NCI-H226 (cell line): ENCODE measurements at regions not wholly inside any gene's neighbourhood (a gene's known extent, or its start where the extent isn't known, plus 50 kb on each side); places are given as distances from the start of the nearest gene placed in this dataset.
"Not testable (repeated sequence)": the region's sequence is repeated elsewhere in the genome, so short reads cannot be mapped to it uniquely, and the experiment has no call there.

ENCODE experiments used
- DNase-seq: peaks from one replicate; pipeline ENCODE4 v3.0.0-alpha.2; 2015

DNA sequence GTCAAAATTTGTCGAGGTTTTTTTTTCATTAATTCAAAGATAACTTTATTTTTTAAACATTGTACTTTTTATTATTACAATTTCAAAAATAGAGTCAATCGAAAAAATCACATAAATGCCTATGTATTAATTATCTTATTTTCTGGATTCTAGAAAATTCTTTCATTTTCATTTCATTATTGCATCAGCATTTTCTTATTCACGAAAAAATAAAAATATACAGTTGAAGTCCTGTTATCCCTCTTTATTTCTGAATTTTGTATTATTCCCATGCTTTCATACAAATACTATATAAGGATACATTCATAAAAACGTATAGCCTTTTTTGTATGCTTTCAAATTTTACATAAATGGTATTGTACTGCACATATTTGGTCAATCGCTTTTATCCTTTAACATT lies 681.0 kb upstream of the USP24 start:
- DNase-seq, result no peak

DNA sequence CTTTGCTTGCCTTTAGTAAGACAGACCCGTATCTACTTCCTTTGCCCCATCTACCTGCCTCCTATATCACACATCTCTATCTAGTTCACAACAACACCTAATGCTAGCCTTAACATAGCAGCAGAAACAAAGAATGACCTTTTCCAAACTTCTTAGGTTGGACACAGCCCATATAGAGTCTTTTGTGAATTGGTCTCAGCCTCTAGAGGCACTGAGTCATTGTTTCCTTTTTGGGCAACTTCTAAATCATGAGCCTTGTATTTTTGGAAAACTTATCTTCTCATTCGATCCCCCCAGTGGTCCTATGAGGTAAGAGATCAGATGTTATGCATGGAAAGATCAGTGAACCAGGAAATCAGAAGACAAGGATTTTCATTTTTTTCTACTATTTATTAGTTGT lies 679.4 kb upstream of the USP24 start:
- no peak for DNase-seq

DNA sequence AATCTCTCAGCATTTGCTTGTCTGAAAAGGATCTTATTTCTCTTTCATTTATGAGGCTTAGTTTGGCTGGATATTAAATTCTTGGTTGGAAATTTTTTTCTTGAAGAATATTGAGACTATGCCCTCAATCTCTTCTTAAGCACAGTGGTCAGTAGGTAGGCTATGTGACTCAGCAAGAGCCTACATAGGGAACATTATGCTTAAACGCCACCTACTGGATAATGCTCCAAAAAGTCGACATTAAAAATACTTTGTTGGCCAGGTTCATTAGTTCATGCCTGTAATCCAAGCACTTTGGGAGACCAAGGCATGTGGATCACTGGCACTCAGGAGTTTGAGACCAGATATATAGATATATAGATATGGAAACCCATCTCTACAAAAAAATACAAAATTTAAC lies 678.0 kb upstream of the USP24 start:
- peak; percentile 38 for DNase-seq

GRCh38 chr1:55888685-55889317 lies 673.6 kb upstream of the USP24 start:
- DNase-seq, result no peak

DNA sequence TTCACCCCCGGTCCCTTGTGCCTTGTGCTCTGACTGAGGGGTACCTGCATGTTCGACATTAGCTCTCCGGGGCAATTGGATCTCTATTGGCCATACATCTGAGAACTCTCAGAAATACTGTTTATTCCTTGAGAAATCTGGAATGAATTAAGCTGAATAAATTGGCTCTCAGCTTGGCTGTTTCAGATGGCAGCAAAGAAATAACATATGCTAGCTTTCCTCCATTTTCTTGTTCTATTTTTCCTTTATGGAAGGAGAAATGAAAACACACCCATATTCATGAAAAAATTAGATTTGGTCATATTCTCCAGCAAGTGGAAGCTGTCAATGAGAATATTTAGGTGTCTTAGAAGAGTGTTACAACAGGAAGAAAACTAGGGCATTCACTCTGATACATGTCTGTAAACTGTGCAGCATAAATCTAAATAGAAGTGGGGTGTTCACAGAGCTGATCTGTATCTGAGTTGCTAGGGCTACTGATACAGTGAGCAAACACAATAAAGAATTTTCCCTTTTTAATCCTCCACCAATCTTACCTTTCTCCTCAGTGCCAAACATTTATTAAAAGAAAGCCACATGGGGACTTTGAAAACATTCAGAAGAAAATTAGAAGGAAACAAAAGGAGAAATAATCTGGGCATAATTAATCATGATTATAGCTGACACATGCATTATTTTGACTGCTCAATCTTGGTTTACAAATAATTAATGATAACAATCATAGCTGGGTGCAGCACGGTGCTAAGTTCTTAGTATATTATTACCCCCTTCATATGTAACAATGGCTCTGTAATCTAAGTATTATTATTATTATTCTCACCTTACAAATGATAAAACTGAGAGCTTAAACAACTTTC lies 671.9 kb upstream of the USP24 start:
- no peak for DNase-seq

DNA sequence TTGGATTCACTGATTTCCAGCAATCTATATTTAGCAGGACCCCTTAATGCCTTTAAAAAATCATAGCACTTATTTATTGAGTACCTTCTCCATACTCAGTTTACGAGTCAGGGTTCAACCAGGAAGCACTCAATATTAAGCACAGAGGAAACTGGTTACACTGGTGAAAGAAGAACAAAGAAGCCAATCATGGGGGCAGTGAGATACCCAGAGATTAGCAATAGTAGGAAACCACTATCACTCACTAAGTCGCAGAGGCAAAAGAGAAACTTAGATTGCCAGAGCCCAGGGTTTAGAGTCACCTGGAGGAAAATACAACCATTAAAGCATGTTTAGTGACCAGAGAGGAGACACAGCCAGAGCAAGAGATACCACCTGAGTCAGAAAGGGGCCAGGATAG lies 670.5 kb upstream of the USP24 start:
- DNase-seq, result no peak

- DNase-seq, result no peak
Observed at GRCh38 chr1:55882931-55883330, 667.8 kb upstream of the USP24 start.

DNA sequence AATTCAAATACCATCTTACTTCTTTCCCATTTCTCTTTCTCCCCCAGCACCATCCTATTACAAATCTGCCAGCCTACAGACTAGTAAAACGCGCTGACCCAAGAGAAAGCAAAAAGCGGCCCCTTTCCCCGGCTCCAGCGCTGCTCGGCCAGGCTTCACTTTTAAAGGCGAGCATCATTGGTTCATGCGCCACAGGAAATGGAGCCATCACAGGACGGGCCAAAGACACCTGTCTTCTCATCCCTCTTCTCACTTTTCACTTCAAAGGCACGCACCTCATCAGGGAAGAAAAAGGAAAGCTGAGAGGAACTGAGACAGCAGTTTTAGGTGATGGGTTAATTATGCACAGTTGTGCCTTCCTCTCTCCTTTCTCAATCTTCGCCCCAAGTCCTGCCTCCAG lies 664.2 kb upstream of the USP24 start:
- DNase-seq, result no peak

GRCh38 chr1:55877437-55878232 lies 662.5 kb upstream of the USP24 start:
- DNase-seq, result peak; percentile 21

DNA sequence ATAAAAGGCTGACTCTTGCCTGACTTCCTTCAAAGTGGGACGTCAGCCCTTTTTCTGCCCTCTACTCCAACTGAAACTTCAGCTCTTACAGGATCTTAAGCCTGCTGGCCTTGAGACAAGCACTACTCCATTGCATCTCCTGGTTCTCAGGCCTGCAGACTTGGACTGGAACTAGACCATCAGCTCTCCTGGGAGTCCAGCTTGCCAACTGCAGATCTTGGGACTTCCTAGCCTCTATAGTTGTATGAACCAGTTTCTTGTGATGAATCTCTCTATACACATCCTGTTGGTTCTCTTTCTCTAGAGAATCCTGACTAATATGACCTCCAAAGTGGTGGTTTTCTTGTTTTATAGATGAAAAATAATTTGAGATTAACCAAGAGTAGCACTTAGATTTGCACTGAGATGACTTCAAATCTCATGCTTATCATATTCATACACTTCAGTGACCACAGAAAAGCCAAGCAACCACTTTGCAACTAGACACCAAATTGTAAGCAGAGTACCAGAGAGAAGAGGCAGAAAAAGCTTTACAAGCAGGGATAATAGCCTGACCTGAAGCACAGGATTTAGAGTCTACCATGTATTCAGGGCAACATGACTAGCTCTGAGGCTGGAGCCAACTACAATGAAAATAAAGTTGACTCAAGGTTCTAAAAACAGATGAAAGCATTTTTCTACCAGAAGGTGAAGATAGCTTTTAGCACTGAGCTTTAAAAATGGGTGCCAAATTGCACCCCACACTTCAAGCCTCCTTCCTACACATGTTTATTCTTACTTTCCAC lies 661.3 kb upstream of the USP24 start:
- DNase-seq, result no peak

DNA sequence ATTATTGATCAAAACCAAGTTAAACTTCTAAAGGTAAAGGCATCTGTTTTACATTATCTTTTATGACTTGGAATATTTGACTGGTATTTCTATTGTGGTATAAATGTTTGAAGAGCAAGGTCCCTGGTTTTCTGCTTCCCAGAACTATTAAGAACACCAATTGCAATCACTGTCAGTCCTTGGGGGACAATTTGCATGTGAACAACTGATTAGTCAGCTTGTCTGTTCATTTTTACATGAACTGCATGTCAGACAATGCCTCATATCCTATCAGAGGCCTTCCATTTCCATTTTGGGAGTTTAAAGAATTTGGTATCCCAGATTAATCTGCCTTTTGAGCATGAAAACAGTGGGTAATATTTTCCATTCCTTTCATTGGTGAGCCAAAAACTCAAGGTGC lies 654.9 kb upstream of the USP24 start:
- no peak for DNase-seq

- DNase-seq, result no peak
Observed at GRCh38 chr1:55869065-55869464, 653.9 kb upstream of the USP24 start.

GRCh38 chr1:55868026-55868425 lies 652.9 kb upstream of the USP24 start:
- DNase-seq, result no peak

DNA sequence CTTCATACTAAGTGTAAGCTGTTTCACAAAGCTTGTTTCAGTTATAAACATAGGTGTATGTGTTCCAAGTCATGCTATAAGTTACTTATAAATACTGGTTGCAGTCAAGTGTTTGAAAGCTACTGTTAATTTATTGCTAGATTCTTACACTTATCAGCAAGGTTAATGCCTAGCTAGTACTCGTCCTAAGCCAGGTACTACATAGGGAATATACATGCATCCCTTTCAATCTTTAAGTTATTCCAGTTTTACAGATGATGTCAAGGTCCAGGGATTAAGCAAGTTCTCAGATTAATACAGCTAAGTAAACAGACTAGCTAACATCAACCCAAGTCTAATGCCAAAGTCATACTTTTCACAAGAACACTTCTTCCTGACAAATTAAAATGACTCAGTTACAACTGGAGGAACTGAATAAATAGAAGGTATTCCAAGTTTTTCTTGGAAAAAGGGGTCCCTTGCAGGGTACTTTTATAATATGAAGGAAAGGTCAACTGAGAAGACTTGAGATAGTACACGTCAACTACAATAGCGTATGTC lies 652.2 kb upstream of the USP24 start:
- DNase-seq, result no peak

DNA sequence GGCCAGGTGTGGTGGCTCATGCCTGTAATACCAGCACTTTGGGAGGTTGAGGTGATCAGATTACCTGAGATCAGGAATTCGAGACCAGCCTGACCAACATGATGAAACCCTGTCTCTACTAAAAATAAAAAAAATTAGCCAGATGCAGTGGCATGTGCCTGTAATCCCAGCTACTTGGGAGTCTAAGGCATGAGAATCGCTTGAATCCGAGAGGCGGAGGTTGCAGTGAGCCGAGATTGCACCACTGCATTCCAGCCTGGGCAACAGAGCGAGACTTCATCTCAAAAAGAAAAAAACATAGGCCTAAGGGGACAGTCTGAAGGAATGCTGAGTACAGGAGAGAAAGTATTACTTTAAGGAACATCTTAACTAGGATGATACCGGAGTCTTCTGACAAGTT lies 650.6 kb upstream of the USP24 start:
- not testable (repeated sequence) for DNase-seq

- DNase-seq, result no peak
Observed at GRCh38 chr1:55864251-55864650, 649.1 kb upstream of the USP24 start.

DNA sequence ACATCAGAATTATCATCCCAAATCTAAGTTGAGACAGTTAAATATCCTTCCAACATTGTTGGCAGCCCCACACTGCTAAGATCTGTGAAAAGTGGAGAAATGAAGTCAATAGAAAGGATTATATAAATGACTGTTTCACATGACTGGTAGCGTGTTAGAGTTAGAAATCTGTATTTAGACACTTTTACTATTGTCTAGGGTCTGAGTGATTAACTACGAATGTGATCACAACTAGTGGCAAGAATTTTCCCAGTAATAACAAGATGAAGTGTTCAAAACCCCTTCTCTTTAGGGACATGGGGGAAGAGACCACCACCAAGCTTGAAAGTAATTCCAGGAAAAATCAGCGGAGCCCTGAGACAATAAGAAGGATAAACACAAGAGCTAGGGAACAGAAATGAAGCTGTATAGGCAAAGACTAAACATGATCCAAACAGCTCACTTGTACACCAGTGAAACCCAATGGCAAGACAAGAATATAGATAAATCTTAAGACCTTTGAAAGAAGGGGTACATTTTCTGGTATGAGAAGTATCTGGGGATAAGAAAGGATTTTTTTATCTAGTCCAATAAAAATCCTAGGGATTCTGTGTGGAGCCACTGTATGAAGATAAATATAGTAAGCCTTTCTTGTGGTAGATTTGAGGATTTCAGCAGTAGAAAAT lies 646.6 kb upstream of the USP24 start:
- DNase-seq, result no peak

DNA sequence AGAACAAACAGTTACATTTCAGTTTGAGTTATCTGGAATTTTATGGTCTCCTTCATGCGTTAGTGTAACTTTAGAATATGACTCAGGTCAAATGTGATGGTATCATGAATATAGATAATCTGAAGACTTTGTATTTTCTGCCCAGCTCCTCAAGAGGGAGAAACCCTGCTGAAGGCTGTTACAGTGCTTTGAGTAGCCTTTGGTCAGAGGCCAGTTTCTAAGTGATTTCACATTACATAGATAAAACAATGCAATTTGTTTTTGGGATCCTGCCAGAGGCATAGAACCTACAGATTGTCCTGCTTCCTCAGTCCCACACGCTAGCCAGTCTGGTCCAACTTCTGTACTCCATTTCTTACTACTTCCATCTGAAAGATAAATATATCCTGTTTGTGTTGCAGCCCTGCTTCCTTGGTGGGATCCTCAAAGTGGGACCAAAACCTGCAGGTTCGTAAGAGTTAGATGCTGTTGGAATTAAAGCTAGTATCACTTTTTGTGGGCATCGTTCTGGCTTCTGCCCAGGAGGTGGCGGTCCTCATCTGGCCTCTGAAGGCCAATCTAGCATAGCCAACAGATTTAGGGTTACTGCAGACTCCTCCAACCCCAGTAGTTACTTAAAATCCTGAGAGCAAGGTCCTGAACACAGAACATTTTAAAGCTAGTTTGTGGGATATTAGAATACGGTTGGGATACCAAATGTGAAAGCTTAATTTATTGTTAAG lies 645.8 kb upstream of the USP24 start:
- DNase-seq, result no peak

DNA sequence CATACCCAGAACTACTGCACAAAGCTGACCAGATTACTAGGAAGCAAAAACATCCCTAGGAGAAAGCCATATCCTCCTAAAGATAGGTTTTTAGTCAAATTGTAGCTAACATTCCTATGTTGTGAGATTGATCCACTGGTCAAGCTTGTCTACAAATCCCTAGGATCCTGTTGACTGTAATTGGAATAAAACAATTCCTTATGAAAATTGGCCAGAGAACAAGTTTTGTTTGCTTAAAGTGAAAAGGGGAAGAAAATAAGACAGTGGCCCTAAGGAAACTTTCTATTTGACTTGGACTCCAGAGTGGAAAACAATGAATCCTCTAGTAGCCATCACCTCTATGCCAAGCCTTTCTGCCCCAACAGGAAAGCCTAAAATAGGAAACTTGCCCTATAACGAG lies 645.2 kb upstream of the USP24 start:
- no peak for DNase-seq

DNA sequence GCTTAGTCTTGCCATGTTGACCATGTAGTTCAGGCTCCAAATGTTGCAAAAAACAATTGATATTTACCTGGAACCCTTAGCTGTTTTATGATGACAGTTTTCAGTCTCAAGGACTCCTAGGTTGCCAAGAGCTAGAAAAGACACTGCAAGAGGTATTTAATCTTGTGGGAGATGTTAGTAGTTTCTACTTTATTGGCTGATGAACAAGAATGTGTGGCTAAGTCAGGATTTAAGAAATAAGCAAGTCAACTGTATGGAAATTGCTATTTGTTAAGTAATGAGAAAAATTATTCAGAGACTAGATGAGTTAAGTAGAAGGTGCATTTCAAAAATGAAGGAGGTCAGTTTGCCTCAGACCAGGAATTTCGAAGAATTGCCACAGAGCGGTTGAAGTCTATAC lies 639.7 kb upstream of the USP24 start:
- DNase-seq, result peak; percentile 9

- peak; percentile 13 for DNase-seq
Observed at GRCh38 chr1:55848906-55849305, 633.7 kb upstream of the USP24 start.
